Right lobe of liver (tissue), 6 donors: ENCODE measurements at regions not wholly inside any gene's neighbourhood (a gene's known extent, or its start where the extent isn't known, plus 50 kb on each side); places are given as distances from the start of the nearest gene placed in this dataset.

Source experiments
- ATAC-seq, 4 donors: fragments of 200-7000 bp; cut with Tn5 transposase; one replicate each; pipeline ENCODE4 v1.9.1; 2020; ENCODE audit warnings: mild to moderate bottlenecking in 4 of 4, moderate library complexity in 4 of 4
- DNase-seq, 3 donors: peaks; one replicate each; pipeline ENCODE4 v3.0.0-alpha.2; 2020
- H3K27ac ChIP-seq, 3 donors: fragments of 200-600 bp; one replicate each; pipeline ENCODE4 v1.8.0; 2022
- H3K27me3 ChIP-seq, 2 donors: fragments of 200-600 bp; one replicate each; pipeline ENCODE4 v1.8.0; 2022
- H3K36me3 ChIP-seq, 4 donors: fragments of 200-600 bp; sonication (generic) in 1 of 4; one replicate each; pipeline versions ENCODE4 v1.5.1 to v1.8.0; 2017 to 2022; ENCODE audit warnings: control low read depth in 1 of 4
- H3K4me1 ChIP-seq, 4 donors: fragments of 200-600 bp; sonication (generic) in 1 of 4; one replicate each; pipeline versions ENCODE4 v1.5.1 to v1.8.0; 2017 to 2022; ENCODE audit warnings: control low read depth in 1 of 4
- H3K4me3 ChIP-seq, 3 donors: fragments of 200-600 bp; one replicate each; pipeline ENCODE4 v1.8.0; 2022
- H3K9me3 ChIP-seq, 4 donors: fragments of 200-600 bp; sonication (generic) in 1 of 4; one replicate each; pipeline versions ENCODE4 v1.5.1 to v1.8.0; 2017 to 2022; ENCODE audit warnings: control low read depth in 1 of 4
- POLR2A ChIP-seq: fragments of 450-650 bp; IDR thresholded peaks from one replicate; pipeline ENCODE4 v1.6.1; 2017; ENCODE audit warnings: antibody characterized with exemption, mild to moderate bottlenecking
- WGBS: methylation state at CpG from one replicate; pipeline ENCODE4 v1.1.6; 2018; ENCODE audit warnings: low coverage, low lambda C conversion rate; ENCODE audit not compliant: insufficient coverage; ENCODE audit errors: missing lambda C conversion rate; 5-methylcytosine and 5-hydroxymethylcytosine counted together
- intact Hi-C, 2 donors: fragments of 100-400 bp; cut with DNase I; formaldehyde crosslinking; loops; one replicate each; pipeline versions ENCODE4 v1.11.2 to v1.14.1; 2022
- TF ChIP-seq, protein P1 (sequence below), 4 donors: fragments of 200-600 bp in 3 of 4; fragments of 450-650 bp in 1 of 4; IDR thresholded peaks; one replicate each; pipeline versions ENCODE4 v1.5.1 to v1.8.0; 2016 to 2022; ENCODE audit warnings: antibody characterized with exemption in 4 of 4, mild to moderate bottlenecking in 2 of 4
- donor health status: DM: no; HTN: yes; CAD: no.
- donor health status: DM: no; HTN: no; CAD: no.
- donor health status: DM: no; HTN: no; CAD: no.
- donor health status: DM: no; HTN: yes; CAD: no.
- donor health status: DM: no; HTN: yes; CAD: no.

DNA sequence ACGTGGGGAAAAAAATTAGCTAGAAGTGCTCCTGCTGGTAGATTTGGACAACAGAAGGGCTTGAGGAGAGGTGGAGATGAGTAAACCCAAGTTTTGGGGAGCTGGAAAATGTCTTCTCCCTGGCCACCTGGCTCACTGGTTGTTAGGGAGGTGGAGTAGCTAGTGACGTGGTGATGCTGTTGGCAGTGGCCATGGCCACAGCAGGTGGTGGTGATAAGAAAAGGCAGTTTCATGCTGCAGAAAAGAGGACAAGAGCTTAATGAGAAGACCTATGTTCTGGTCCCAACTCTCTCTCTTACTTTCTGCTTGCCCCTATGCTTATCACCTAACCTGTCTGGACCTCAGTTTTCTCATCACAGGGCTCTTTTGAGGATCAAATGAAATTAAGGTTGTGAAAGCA is 223.5 kb upstream of the N4BP1 start:
- DNase-seq (no peak), ATAC-seq (no peak)
- Histone ChIP-seq H3K4me3 (no peak overlapping the region), H3K27me3 (no peaks in the 10 kb centered on the region), H3K27ac (no peak overlapping the region), H3K4me1 (no peaks in the 10 kb centered on the region), H3K9me3 (no peaks in the 10 kb centered on the region), H3K36me3 (no peaks in the 10 kb centered on the region)
- 18% methylated on average over 2 of the region's 2 CpGs for WGBS
- TF ChIP-seq, protein P1, sequence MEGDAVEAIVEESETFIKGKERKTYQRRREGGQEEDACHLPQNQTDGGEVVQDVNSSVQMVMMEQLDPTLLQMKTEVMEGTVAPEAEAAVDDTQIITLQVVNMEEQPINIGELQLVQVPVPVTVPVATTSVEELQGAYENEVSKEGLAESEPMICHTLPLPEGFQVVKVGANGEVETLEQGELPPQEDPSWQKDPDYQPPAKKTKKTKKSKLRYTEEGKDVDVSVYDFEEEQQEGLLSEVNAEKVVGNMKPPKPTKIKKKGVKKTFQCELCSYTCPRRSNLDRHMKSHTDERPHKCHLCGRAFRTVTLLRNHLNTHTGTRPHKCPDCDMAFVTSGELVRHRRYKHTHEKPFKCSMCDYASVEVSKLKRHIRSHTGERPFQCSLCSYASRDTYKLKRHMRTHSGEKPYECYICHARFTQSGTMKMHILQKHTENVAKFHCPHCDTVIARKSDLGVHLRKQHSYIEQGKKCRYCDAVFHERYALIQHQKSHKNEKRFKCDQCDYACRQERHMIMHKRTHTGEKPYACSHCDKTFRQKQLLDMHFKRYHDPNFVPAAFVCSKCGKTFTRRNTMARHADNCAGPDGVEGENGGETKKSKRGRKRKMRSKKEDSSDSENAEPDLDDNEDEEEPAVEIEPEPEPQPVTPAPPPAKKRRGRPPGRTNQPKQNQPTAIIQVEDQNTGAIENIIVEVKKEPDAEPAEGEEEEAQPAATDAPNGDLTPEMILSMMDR (IDR thresholded peaks at IDR 0.05), result no peak
- intact Hi-C loops, result no loop called here

DNA sequence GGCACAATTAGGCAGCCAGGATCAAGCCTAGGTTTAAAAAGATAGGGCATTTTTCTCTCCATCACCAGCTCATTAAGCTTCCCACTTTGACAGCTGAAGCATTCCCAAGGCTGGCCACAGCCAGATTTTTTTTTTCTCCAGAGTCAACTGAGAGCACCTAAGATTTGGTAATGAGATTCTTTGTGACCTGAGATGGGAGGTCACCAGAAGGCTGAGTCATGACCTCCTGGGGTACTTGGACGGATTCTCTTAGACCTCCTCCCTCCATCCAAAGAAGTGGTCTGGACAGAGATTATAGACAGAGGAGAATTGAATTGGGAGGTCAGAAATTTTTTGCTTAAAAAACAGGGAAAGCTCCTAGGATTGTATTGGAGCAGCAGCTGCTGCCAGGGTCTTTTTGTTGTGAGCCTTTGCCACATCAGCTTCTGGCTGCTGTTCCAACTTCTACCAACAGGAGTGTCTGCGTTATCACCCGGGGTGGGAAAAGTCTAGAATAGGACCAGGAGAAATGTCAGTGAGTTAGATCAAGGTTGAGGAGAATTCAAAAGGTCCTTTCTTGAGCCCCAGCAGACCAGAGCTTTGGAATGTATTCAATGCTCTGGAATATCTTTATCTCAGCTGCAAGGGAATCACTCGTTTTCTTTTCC is 221.2 kb upstream of the N4BP1 start:
- no peak for DNase-seq
- Histone ChIP-seq H3K27ac (no peak overlapping the region), H3K9me3 (no peaks in the 10 kb centered on the region), H3K4me1 (no peaks in the 10 kb centered on the region), H3K36me3 (no peaks in the 10 kb centered on the region), H3K27me3 (no peaks in the 10 kb centered on the region), H3K4me3 (no peak overlapping the region)
- 6% methylated on average over 3 of the region's 4 CpGs for WGBS
- ATAC-seq, result no peak
- intact Hi-C loops, result no loop called here
- TF ChIP-seq, protein P1 (IDR thresholded peaks at IDR 0.05), result no peak
- no peak for TF ChIP-seq POLR2A

DNA sequence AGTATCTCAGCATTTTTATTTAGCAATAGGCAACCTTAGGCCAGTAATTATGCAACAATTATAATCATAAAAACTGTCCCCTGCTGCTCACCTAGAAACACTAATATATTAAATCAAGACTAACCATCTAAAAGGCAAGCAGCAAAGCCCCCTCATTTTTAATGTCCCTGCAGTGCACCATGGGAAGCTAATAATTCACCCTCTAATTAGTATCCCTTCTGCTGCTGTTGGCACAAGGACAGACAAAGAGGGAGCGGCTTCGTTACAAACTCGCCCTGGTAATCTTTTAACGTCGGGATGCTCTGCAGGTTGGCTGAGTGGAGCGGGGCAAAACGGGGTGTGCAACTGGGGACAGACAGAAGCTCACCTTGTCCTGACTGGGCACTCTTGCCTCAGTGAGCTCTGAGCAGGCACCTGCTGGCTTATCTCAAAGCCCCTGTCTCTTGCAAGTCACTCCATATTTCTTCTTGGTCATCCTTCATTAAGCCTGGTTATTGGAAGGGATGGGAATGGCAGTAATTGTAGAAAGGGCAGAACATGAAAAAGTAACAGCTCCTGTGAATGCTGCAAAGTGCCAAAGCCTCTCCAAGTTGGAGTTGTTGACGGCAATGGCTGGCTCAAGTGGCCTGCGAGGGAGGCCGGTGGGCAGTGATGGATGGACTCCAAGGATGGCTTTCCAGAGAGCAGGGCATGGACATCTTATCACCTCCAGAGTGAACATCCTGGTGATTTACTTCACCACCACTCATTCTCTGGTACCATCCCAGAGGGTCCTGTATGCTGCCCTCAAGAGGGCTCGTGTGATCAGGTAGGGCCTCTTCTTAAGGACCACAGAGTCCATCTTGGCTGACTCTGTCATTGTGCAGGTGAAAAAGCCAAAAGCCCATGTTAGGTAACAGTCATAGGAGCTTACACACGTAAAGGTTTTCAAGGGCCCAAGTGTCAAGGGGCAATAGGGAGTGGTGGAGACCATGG is 219.6 kb upstream of the N4BP1 start:
- Histone ChIP-seq H3K4me1 (no peaks in the 10 kb centered on the region), H3K4me3 (no peak overlapping the region), H3K36me3 (no peaks in the 10 kb centered on the region), H3K27me3 (no peaks in the 10 kb centered on the region), H3K9me3 (no peaks in the 10 kb centered on the region), H3K27ac (no peak overlapping the region)
- DNase-seq, result no peak
- TF ChIP-seq, protein P1 (IDR thresholded peaks at IDR 0.05), result no peak
- TF ChIP-seq POLR2A, result no peak
- ATAC-seq, result no peak
- intact Hi-C loops, result no loop called here
- WGBS, result 65% methylated on average over 7 of the region's 12 CpGs

DNA sequence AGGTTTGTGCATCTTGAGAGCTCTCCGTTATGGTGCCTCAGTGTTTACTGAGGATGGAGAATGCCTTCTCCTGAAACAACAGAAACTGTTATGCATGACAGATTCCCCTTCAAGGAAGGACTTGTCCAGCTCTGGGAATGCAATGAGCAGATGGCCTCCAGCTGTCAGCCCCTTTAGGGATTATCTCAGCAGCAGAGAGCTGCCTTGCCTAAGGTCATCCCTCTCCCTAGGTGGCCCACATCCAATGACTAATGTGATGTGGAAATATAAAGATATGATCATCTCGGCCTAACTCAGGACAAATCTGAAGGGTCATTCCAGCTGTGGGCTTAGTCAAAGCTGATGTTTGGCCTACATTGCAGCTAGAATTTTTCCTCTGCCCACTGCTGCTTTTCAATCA is 214.3 kb upstream of the N4BP1 start:
- DNase-seq, result no peak
- no peak overlapping the region for H3K27ac ChIP-seq
- H3K9me3 ChIP-seq, result no peaks in the 10 kb centered on the region
- no peak overlapping the region for H3K4me3 ChIP-seq
- ATAC-seq, result no peak
- no peaks in the 10 kb centered on the region for H3K36me3 ChIP-seq
- TF ChIP-seq, protein P1 (IDR thresholded peaks at IDR 0.05), result no peak
- TF ChIP-seq POLR2A, result no peak
- intact Hi-C loops, result no loop called here
- 43% methylated on average over 2 of the region's 2 CpGs for WGBS
- H3K4me1 ChIP-seq, result no peaks in the 10 kb centered on the region
- H3K27me3 ChIP-seq, result no peaks in the 10 kb centered on the region
